HG03103 (cell line): ENCODE measurements at regions not wholly inside any gene's neighbourhood (a gene's known extent, or its start where the extent isn't known, plus 50 kb on each side); places are given as distances from the start of the nearest gene placed in this dataset.

Experiments used
- ATAC-seq: cut with Tn5 transposase; IDR thresholded peaks from one replicate; pipeline ENCODE4 v1.9.1; 2021; ENCODE audit warnings: low read depth; ENCODE audit not compliant: unreplicated experiment

- no peak for ATAC-seq
Observed at GRCh38 chr4:20393486-20394100, 141.9 kb downstream of the SLIT2 start.

DNA sequence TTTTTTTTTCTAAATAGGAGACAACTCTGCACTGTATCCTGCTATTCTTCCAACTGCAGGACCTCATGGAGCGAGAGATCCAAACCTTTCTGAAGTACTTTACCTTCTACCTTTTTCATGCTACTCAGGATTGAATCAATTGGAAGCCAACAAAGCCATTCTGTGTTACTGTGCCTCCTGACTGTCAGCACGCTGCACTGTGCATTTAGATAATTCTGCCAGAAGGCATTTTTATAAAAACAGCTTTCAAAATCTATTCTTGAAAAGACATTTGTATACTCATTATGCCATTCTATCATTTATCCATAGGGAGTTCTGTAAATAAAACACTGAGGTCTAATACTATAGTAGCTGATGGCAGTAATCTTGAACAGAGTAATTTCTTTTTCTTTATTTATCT lies 142.8 kb downstream of the SLIT2 start:
- ATAC-seq, result no peak

- peak; percentile 59 for ATAC-seq
Observed at GRCh38 chr4:20395160-20395773, 143.6 kb downstream of the SLIT2 start.

- ATAC-seq, result peak; percentile 76
Observed at GRCh38 chr4:20403290-20403689, 151.6 kb downstream of the SLIT2 start.

DNA sequence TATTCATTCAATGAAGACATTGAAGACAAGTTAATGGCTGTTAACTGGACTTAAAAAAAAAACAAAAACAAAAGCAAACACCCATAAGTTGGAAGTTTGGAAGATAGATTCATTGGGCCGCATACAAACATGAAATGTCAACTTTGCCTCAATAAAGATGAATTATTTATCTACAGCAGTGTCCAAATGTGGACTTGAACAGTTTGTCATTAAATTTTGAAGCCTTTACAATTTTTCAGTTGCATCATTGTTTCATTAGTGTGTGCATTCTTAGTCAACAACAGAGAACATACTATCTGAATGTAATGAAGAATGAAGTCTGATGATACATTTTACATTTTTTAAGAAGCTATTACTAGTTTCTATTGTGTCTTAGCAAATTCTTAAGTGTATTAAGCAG lies 152.1 kb downstream of the SLIT2 start:
- ATAC-seq, result no peak

DNA sequence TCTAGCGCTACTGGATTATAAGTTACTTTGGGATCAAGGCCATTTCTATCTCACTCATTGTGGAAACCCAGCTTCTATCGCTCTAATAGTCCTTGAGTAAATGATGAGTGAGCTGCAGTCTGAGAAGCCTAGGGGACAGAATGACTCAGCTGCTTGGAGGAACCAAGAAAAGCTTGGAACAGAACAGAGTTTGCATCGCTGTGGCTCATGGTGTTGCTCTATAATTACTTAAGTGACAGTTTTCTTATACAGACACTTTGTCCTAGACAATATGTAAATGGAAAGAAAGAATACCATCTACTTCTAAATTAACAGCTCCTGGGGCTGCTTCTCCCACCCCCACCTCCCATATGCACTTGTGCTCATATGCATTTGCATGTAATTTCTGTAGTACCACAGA lies 156.9 kb downstream of the SLIT2 start:
- ATAC-seq, result no peak

- no peak for ATAC-seq
Observed at GRCh38 chr4:20412072-20412471, 160.4 kb downstream of the SLIT2 start.

DNA sequence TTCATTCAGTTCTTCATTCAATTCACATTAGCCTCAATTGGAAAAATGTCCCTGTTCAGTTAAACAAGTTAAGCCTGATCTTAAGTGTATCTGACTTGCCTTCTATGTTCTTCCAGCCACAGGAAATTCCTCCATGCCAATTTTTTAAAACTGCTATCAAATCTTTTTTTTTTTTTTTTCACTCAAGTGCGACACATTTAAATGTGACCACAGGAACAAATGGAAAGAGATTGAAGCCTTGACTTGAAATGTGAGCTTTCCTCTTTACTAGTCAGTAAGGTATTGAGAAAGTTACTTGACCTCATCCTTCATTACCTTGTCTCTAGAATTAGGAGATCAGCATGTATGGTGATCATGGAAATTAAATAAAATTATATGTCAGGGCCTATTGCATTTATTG lies 165.1 kb downstream of the SLIT2 start:
- no peak for ATAC-seq

DNA sequence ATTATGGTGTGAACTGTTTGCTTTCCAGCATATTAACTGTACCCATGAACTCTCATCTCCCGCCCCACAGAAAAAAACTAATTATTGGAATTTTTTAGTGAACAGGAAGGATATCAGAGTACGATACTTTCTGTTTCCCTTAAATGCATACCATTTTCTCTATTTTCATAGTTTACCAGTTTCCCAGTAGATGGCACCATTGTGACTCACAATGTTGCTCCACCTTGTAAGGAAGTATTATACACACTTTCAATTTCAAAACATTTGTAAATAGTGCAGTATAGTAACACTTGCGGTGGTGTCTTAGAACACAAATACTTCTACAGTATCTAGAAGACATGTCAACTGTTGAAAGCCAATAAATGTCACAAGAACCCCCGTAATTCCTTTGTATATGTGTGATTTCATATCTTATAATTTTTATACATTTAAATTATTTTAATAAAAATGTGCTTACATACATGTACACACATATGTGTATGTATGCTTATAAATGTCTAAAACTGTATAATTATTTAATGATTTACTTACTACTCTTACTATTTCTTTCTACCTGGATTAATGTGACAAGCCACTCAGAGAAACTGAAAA lies 167.3 kb downstream of the SLIT2 start:
- ATAC-seq, result peak; percentile 95

- ATAC-seq, result no peak
Observed at GRCh38 chr4:20420916-20421602, 169.4 kb downstream of the SLIT2 start.

- ATAC-seq, result no peak
Observed at GRCh38 chr4:20421603-20421985, 169.9 kb downstream of the SLIT2 start.

DNA sequence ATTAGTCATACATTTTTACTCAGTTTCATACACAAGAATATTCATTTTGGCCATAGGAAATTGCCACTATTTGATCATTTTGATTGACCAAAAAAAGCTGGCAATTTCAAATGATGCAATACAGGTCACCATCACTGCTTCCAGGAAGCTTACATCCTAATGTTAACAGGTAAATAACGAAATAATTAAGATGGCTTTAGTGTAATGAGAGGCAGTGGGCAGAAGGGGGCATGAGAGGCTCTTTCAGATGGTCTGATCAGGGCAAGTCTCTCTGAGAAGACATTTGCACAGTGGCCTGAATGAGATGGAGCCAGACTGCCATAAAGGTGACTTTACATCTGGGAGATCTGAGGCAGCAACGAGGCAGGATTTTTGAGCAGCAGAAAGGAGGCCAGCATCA lies 170.7 kb downstream of the SLIT2 start:
- ATAC-seq, result peak; percentile 66

DNA sequence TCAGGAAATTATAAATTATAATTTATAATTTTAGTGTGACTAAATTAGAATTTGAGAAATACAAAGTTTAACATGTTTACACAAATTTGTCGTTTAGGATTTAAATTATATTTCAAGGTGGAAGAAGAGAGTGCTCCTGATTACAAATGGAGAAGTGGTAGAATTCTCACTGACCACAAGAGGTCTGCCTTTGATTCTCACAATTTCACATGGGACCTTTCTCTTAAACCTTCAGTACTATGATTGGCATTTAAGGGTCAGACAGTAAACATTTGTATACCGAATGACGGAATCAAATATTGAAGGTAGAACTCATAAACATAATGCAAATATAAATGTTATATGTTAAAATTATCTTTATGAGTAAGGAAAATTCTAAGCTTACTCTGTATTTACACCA lies 171.7 kb downstream of the SLIT2 start:
- ATAC-seq, result no peak

DNA sequence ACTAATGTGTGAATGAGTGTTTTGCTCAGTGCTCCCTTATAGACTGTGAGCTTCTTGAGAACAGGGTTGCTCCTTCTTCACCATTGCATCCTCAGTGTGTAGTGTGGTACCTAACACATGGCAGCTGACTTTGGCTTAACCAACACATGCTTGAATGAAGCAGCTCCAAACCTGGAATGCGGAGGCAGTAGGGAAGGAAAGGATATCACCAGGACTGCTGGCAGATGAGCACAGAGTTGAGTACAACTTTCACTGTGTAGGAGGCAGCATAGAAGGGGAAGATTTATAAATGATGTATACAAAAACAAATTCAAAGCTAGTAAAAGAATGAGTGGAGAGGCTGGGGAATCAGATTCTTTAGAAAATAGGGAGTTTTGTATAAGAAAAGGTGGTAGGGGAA lies 174.3 kb downstream of the SLIT2 start:
- no peak for ATAC-seq

DNA sequence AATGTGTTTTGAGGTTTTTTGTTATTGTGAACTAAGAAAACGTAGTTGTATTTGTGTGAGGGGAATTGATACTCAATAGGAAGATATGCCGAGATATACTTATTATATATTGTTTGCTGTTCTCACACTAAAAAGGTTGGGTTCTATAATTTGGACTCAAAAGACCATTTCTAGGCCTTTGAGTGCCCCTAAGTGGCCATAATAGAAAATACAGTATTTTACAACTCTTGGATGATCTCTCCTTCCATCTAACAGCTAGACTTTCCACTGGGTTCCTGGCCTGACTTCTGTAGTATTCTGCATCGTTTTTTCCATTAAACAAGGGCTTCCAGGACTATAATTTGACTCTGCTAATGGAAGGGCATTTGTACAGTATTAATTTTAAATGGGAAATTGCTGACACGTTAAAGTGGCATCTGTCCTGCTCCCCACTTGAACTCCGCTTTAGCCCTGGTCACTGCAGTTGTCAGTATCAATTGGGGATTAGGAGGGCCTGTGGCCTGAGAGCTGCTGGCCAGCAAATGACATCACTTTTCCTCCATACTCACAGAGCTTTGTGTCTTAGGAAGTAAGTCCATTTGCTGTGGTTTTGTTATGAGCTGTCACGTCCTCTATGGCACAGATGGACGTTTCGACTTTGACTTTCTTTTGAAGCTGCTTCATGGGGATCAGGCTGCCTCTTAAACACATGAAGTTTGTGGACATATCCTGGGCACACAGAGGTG lies 176.9 kb downstream of the SLIT2 start:
- no peak for ATAC-seq

DNA sequence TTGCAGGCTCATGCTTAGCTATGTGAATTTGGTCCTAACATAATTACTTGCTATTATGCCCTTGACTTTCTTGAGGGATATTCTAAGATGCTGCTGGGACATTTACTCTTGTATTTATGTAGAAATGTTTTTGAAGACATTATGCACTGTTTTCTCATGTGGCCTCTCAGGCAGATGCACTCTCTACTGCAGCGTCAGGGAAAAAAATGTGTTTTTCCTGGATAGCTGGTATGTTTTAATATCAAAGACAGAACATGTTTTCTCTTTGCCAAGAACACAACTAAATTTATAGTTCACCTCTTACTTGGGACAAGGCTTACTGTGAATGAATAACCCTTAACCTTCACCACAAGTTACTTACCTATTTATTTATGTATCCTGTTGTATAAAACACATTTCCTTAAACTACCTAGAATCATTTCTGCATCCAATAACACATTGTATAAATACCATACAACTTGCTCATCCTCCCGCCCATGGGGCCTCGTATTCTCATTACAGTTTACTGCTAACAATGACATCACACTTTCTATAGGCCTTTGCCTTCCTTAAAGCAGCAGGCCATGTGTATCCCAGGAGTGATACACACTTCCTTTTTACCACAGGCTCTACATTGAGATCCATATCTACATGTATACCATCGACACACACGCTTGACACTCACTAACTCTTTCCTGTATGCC lies 178.7 kb downstream of the SLIT2 start:
- ATAC-seq, result no peak

GRCh38 chr4:20431543-20431951 lies 179.8 kb downstream of the SLIT2 start:
- no peak for ATAC-seq

GRCh38 chr4:20432088-20432487 lies 180.4 kb downstream of the SLIT2 start:
- no peak for ATAC-seq

- no peak for ATAC-seq
Observed at GRCh38 chr4:20433097-20433705, 181.5 kb downstream of the SLIT2 start.

DNA sequence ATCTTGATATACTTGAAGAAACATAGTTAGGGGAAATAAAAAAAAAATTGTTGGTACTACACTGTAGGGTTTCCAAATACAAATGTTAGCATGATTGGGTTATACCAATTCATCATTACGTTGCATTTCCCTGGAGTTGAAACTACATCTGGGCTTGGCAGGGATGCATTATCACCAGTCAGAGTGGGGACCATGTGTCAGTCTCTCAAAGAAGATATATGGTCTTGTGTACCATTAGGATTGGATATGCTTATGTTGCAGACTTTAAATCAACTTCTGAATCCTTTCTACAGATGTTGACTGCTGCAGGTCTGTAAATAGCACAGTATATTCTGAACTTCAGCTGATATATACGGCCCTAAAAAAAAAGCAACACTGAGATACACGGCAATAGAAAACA lies 188.5 kb downstream of the SLIT2 start:
- no peak for ATAC-seq
